Hindlimb muscle (tissue), 1 donor: ENCODE measurements at regions not wholly inside any gene's neighbourhood (a gene's known extent, or its start where the extent isn't known, plus 50 kb on each side); places are given as distances from the start of the nearest gene placed in this dataset.

Experiments used
- DNase-seq: peaks from one replicate; pipeline ENCODE4 v3.0.0-alpha.2; 2013

- DNase-seq = no peak
These were observed 71.0 kb upstream of the PPARA start for GRCh38 chr22:46079093-46079860.

GRCh38 chr22:46079861-46080821 is 70.2 kb upstream of the PPARA start:
- no peak for DNase-seq

GRCh38 chr22:46081036-46081830 is 69.1 kb upstream of the PPARA start:
- no peak for DNase-seq

- DNase-seq = no peak
These were observed 68.5 kb upstream of the PPARA start for GRCh38 chr22:46081831-46082210.

GRCh38 chr22:46082633-46083032 is 67.7 kb upstream of the PPARA start:
- DNase-seq = no peak

GRCh38 chr22:46083383-46084350 is 66.7 kb upstream of the PPARA start:
- no peak for DNase-seq

GRCh38 chr22:46084376-46084775 is 66.0 kb upstream of the PPARA start:
- no peak for DNase-seq

- no peak for DNase-seq
These were observed 65.1 kb upstream of the PPARA start for GRCh38 chr22:46084943-46085827.

GRCh38 chr22:46085828-46086576 is 64.3 kb upstream of the PPARA start:
- DNase-seq = no peak

- DNase-seq = no peak
These were observed 63.6 kb upstream of the PPARA start for GRCh38 chr22:46086577-46087335.

- DNase-seq = no peak
These were observed 63.0 kb upstream of the PPARA start for GRCh38 chr22:46087336-46087690.

GRCh38 chr22:46087816-46088277 is 62.5 kb upstream of the PPARA start:
- DNase-seq = peak; percentile 95

GRCh38 chr22:46088541-46089311 is 61.6 kb upstream of the PPARA start:
- no peak for DNase-seq

- no peak for DNase-seq
These were observed 60.8 kb upstream of the PPARA start for GRCh38 chr22:46089426-46090035.

GRCh38 chr22:46090036-46090591 is 60.2 kb upstream of the PPARA start:
- no peak for DNase-seq

- no peak for DNase-seq
These were observed 59.6 kb upstream of the PPARA start for GRCh38 chr22:46090631-46091201.
